ENCODE measurements at regions not wholly inside any gene's neighbourhood (a gene's known extent, or its start where the extent isn't known, plus 50 kb on each side); places are given as distances from the start of the nearest gene placed in this dataset.

DNA sequence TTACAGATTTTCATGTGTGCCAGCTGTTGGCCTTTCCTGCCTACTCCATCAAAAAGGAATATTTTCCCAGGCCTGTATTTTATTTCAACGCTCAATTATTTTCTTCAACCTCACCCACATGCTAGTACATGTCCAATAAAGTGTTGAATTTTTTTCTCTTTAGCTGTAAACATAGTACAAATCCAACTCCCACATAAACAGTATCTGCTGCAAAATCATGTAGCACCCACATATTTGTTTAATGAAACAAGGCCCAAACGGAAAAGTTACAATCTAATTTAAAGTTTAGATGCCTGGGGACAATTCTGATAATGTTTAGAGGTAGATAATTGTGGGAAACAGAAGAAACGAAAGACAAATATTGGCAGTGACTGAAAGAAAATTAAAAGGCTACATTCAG is 275.4 kb upstream of the ACVR2A start:
- Histone ChIP-seq H3K36me3 (no peaks in the 10 kb centered on the region), H3K9me3 (no peaks in the 10 kb centered on the region), H3K27me3 (no peaks in the 10 kb centered on the region), H3K27ac (no peak overlapping the region), H3K4me3 (no peak overlapping the region), H3K4me1 (ENCODE audit: insufficient read depth) (no peaks in the 10 kb centered on the region)
- TF ChIP-seq EP300 (IDR thresholded peaks at IDR 0.05): no peak
- no peak for TF ChIP-seq POLR2A (IDR thresholded peaks at IDR 0.05)
- TF ChIP-seq, protein P1, sequence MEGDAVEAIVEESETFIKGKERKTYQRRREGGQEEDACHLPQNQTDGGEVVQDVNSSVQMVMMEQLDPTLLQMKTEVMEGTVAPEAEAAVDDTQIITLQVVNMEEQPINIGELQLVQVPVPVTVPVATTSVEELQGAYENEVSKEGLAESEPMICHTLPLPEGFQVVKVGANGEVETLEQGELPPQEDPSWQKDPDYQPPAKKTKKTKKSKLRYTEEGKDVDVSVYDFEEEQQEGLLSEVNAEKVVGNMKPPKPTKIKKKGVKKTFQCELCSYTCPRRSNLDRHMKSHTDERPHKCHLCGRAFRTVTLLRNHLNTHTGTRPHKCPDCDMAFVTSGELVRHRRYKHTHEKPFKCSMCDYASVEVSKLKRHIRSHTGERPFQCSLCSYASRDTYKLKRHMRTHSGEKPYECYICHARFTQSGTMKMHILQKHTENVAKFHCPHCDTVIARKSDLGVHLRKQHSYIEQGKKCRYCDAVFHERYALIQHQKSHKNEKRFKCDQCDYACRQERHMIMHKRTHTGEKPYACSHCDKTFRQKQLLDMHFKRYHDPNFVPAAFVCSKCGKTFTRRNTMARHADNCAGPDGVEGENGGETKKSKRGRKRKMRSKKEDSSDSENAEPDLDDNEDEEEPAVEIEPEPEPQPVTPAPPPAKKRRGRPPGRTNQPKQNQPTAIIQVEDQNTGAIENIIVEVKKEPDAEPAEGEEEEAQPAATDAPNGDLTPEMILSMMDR (IDR thresholded peaks at IDR 0.05): no peak
- 42 to 61% (median 60%) methylated on average over 3 of the region's 3 CpGs for WGBS, 3 donors
- intact Hi-C loops (cut with DNase I): no loop called here
- no peak for DNase-seq

DNA sequence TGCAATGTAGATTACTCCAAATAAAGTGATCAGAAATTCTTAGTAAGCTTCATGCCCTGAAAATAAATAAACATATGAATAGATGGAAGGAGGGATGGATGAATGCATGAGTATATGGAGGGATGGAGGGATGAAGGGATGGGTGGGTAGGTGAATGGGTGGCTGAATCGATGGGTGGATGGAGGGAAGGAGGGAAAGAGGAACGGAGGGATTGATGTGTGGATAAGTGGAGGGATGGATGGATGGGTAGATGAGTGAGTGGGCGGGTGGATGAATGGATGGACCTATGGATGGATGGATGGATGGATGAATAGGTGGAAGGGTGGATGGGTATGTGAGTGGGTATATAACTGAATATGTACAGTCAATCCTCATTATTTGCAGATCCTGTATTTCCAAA is 276.7 kb upstream of the ACVR2A start:
- intact Hi-C loops (cut with DNase I): no loop called here
- H3K36me3 ChIP-seq: no peaks in the 10 kb centered on the region
- WGBS, 3 donors: 95 to 98% (median 97%) methylated on average over 3 of the region's 3 CpGs
- no peak overlapping the region for H3K4me3 ChIP-seq
- TF ChIP-seq EP300 (IDR thresholded peaks at IDR 0.05): no peak
- TF ChIP-seq, protein P1 (IDR thresholded peaks at IDR 0.05): no peak
- no peak for TF ChIP-seq POLR2A (IDR thresholded peaks at IDR 0.05)
- H3K27ac ChIP-seq: no peak overlapping the region
- H3K4me1 ChIP-seq (ENCODE audit: insufficient read depth): no peaks in the 10 kb centered on the region
- H3K27me3 ChIP-seq: no peaks in the 10 kb centered on the region
- DNase-seq: no peak
- no peaks in the 10 kb centered on the region for H3K9me3 ChIP-seq

DNA sequence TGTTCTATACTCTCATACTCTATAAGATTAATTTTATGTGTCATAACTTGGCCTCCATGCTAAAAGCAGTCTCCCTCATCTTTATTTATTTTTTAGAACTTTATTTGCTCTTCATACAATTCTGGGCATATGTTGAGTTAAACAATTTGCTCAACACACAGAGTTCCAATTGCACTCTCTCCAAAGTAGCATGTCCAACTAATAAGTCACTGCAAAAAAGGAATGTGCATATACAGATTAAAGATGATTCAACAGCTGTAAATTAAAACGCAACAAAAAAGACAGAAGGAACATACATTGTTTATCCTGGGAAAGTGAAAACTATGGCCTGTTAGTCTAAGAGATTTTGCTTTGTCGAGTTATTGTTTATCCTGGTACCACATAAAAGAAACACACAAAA is 277.7 kb upstream of the ACVR2A start:
- H3K27me3 ChIP-seq: no peaks in the 10 kb centered on the region
- no peak for DNase-seq

DNA sequence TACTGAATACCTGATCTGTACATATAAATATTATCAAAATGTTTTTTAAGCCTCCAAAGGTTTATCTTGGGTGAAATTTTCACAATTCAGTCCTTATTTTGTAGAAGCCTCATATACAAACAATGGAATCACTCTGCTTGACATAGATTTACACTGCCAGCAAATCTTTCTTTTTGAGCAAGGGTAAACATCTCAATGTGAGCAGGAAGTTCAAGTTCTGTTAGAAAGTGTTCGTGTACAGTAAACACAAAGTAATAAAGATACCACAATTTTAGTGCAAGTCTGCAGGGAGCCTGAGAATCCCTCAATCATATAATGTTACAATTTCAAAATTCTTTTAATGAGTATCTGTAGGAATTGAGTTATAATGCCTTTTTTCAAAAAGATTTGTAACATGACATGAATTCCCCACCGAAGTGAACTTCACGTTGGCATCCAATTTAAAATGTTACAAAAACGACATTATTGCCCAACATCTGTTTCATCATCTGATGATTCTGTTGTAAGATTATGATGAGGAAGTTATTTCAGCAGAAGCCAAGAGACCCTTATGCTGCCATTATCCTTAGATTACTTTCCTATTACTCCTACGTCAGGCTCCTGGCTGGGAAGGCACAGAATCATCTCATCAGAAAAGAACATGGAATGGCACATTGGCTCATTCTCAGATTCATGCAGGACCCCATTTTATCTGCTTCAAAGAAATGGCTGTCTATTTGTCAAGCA is 283.9 kb upstream of the ACVR2A start:
- H3K27me3 ChIP-seq: no peaks in the 10 kb centered on the region
- intact Hi-C loops (cut with DNase I): no loop called here
- no peak for TF ChIP-seq EP300 (IDR thresholded peaks at IDR 0.05)
- TF ChIP-seq, protein P1 (IDR thresholded peaks at IDR 0.05): no peak
- no peak for TF ChIP-seq POLR2A (IDR thresholded peaks at IDR 0.05)
- no peaks in the 10 kb centered on the region for H3K4me1 ChIP-seq (ENCODE audit: insufficient read depth)
- H3K9me3 ChIP-seq: no peaks in the 10 kb centered on the region
- no peaks in the 10 kb centered on the region for H3K36me3 ChIP-seq
- 74 to 77% (median 75%) methylated on average over 5 of the region's 5 CpGs for WGBS, 3 donors
- no peak overlapping the region for H3K4me3 ChIP-seq
- no peak for DNase-seq
- no peak overlapping the region for H3K27ac ChIP-seq

More for the DNA sequence above, 277.7 kb upstream of the ACVR2A start:
- H3K36me3 ChIP-seq: no peaks in the 10 kb centered on the region
- no peak overlapping the region for H3K4me3 ChIP-seq
- intact Hi-C loops (cut with DNase I): no loop called here
- no peak overlapping the region for H3K27ac ChIP-seq
- H3K4me1 ChIP-seq (ENCODE audit: insufficient read depth): no peaks in the 10 kb centered on the region
- no peaks in the 10 kb centered on the region for H3K9me3 ChIP-seq
- WGBS, 3 donors: 14 to 21% (median 20%) methylated on average over 2 of the region's 2 CpGs
- no peak for TF ChIP-seq EP300 (IDR thresholded peaks at IDR 0.05)
- TF ChIP-seq, protein P1 (IDR thresholded peaks at IDR 0.05): no peak
